ENCODE measurements at regions not wholly inside any gene's neighbourhood (a gene's known extent, or its start where the extent isn't known, plus 50 kb on each side); places are given as distances from the start of the nearest gene placed in this dataset.

DNA sequence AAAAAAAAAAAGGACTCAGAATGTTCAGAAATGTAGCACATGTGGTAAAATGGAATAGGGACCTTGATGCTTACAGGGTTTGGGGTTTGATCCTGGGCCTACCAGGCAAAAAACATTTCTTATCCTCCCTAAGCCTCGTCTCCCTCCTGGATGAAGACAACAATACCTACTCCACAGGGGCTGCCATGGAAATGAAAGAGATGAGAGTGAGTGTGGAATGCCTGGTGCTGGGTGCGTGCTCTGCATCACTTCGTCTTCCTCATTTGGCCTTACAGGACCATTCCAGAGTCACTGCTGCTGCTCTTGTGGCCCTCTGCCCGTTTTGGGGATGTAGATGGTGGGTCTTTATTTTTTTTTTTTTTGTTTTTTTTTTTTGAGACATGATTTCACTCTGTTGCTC, 692.9 kb upstream of the EEF2KMT start:
- TF ChIP-seq CTCF (IDR thresholded peaks at IDR 0.05): no peak
- no peak for TF ChIP-seq POLR2A (IDR thresholded peaks at IDR 0.05)
